Naive B cell (primary cell): ENCODE measurements at regions not wholly inside any gene's neighbourhood (a gene's known extent, or its start where the extent isn't known, plus 50 kb on each side); places are given as distances from the start of the nearest gene placed in this dataset.

Experiments
- ATAC-seq, 2 donors: fragments of 150-1000 bp; cut with Tn5 transposase; 2 replicates each; pipeline ENCODE4 v1.10.0; 2021; ENCODE audit warnings: low read depth in 2 of 2, mild to moderate bottlenecking in 2 of 2, moderate library complexity in 2 of 2
- DNase-seq: peaks from one replicate; pipeline ENCODE4 v3.0.0; 2022
- H3K27ac Mint-ChIP-seq, 6 donors: one replicate each; pipeline ENCODE4 v1.8.0; 2020 to 2022; ENCODE audit warnings: mild to moderate bottlenecking in 6 of 6, mixed read lengths in 6 of 6, moderate library complexity in 5 of 6, inconsistent platforms in 2 of 6
- H3K27me3 Mint-ChIP-seq, 3 donors: one replicate each; pipeline ENCODE4 v1.8.0; 2021 to 2022; ENCODE audit warnings: mixed read lengths in 3 of 3, mild to moderate bottlenecking in 1 of 3
- H3K36me3 Mint-ChIP-seq, 2 donors: one replicate each; pipeline ENCODE4 v1.8.0; 2020 to 2022; ENCODE audit warnings: mixed read lengths in 2 of 2, inconsistent platforms in 1 of 2, mild to moderate bottlenecking in 1 of 2
- H3K4me1 Mint-ChIP-seq, 3 donors: one replicate each; pipeline ENCODE4 v1.8.0; 2020 to 2022; ENCODE audit warnings: mixed read lengths in 3 of 3, inconsistent platforms in 1 of 3, mild to moderate bottlenecking in 1 of 3, moderate library complexity in 1 of 3
- H3K4me3 Mint-ChIP-seq, 8 donors: one replicate each; pipeline ENCODE4 v1.8.0; 2020 to 2022; ENCODE audit warnings: mild to moderate bottlenecking in 8 of 8, mixed read lengths in 8 of 8, moderate library complexity in 8 of 8, inconsistent platforms in 2 of 8
- H3K9me3 Mint-ChIP-seq, 7 donors: one replicate each; pipeline ENCODE4 v1.8.0; 2020 to 2022; ENCODE audit warnings: mixed read lengths in 7 of 7, mild to moderate bottlenecking in 5 of 7, inconsistent platforms in 2 of 7, moderate library complexity in 1 of 7

DNA sequence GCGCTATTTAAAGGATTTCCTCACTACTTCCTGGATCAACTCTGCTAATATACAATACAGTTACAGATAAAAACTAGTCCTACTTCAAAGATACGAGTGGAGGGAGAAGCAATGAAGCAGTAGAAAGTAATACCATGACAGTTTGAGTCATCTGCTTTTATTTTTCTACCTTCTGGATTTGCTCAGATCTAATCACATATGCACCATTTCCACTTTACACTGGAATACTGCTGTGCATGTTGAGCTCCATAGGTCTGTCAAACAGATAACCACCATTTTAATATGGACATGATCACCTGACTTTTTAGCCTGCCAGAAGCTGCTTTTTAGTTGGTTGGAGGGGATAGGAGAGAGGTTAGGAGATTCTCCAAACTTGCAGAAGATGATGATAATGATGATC, 92.5 kb downstream of the MMUT start:
- Mint-ChIP-seq H3K9me3 (peaks cover 0 to 26% (median 15%) of the 10 kb centered on the region in 7 donors), H3K4me1 (no peaks in the 10 kb centered on the region), H3K36me3 (peaks cover 0 to 3% of the 10 kb centered on the region in 2 donors), H3K27ac (peak overlapping the region in 1 of 6 donors; percentile 62), H3K4me3 (no peak overlapping the region), H3K27me3 (no peaks in the 10 kb centered on the region)
- DNase-seq (no peak), ATAC-seq (no peak)

DNA sequence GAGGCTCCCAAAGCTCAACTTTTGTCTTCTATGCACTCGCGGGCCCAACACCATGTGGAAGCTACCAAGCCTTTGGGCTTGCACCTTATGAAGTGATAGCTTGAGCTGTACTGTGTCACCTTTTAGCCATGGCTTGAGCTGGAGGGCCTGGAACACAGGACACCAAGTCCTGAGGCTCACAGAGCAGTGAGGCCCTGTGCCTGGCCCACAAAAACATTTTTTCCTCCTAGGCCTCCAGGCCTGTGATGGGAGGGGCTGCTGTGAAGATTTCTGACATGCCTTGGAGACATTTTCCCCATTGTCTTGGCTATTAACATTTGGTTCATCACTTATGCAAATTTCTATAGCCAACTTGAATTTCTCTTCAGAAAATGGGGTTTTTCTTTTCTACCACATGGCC, 96.5 kb downstream of the MMUT start:
- Mint-ChIP-seq H3K4me1 (no peaks in the 10 kb centered on the region), H3K36me3 (peaks cover 0 to 3% of the 10 kb centered on the region in 2 donors), H3K27me3 (no peaks in the 10 kb centered on the region), H3K9me3 (peaks cover 0 to 32% (median 17%) of the 10 kb centered on the region in 7 donors), H3K27ac (no peak overlapping the region), H3K4me3 (no peak overlapping the region)
- DNase-seq (no peak), ATAC-seq (no peak)

- DNase-seq (no peak), ATAC-seq (no peak)
- Mint-ChIP-seq H3K36me3 (no peaks in the 10 kb centered on the region), H3K27me3 (no peaks in the 10 kb centered on the region), H3K4me3 (no peak overlapping the region), H3K4me1 (no peaks in the 10 kb centered on the region), H3K9me3 (peaks cover 0 to 11% (median 5%) of the 10 kb centered on the region in 7 donors), H3K27ac (no peak overlapping the region)
Observed at GRCh38 chr6:49348561-49348960, 114.5 kb downstream of the MMUT start.

DNA sequence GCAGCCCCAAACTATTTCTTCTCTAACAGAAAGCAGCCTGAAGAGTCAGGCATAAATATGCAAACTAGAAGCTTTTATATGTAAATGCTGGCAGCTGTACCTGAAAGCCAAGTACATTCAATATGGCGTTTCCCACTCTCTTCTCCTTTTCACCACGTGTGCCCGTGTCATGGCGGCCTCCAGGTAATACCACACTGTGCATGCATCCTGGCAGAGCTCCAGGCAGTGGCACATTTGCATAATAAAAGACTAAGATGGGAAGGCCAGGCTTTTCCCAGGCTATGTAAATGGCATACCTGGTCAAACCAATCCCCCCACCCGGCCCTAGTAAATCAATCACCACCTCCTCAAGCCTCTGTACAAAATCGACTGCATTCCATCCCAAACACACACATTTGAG, 120.6 kb downstream of the MMUT start:
- H3K27ac Mint-ChIP-seq = no peak overlapping the region
- H3K27me3 Mint-ChIP-seq = no peaks in the 10 kb centered on the region
- DNase-seq (no peak), ATAC-seq (no peak)
- no peaks in the 10 kb centered on the region for H3K4me1 Mint-ChIP-seq
- H3K9me3 Mint-ChIP-seq = peaks cover 0 to 13% (median 6%) of the 10 kb centered on the region in 7 donors
- no peak overlapping the region for H3K4me3 Mint-ChIP-seq
- H3K36me3 Mint-ChIP-seq = no peaks in the 10 kb centered on the region

DNA sequence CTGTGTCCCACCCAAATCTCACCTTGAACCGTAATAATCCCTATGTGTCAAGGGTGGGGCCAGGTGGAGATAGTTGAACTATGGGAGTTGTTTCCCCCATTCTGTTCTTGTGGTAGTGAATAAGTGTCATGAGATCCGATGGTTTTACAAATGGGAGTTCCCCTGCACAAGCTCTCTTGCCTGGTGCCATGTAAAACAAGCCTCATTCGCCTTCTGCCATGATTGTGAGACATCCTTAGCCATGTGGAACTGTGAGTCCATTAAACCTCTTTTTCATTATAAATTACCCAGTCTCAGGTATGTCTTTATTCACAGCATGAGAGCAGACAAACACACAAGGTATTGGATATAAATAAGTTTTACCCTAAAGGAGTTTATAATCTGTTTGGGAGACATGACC, 121.2 kb downstream of the MMUT start:
- no peak for DNase-seq

DNA sequence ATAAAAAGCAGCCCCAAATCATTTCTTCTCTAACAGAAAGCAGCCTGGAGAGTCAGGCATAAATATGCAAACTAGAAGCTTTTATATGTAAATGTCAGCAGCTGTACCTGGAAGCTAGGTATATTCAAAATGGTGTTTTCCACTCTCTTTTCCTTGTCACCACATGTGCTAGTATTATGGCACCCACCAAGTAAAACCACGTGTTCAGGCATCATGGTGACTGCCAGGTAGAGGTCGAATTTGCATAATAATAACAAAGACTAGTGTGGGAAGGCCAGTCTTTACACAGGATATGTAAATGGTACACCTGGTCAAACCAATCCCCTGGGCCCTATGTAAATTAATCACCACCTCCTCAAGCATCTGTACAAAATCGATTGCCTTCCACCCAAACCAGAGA, 124.0 kb downstream of the MMUT start:
- Mint-ChIP-seq H3K4me1 (no peaks in the 10 kb centered on the region), H3K27me3 (no peaks in the 10 kb centered on the region), H3K36me3 (no peaks in the 10 kb centered on the region), H3K27ac (no peak overlapping the region), H3K9me3 (peaks cover 2 to 23% (median 13%) of the 10 kb centered on the region in 7 donors), H3K4me3 (no peak overlapping the region)
- DNase-seq = no peak
- ATAC-seq = no peak

More for the DNA sequence above, 121.2 kb downstream of the MMUT start:
- H3K27ac Mint-ChIP-seq = no peak overlapping the region
- no peak overlapping the region for H3K4me3 Mint-ChIP-seq
- no peak for ATAC-seq
- no peaks in the 10 kb centered on the region for H3K27me3 Mint-ChIP-seq
- H3K36me3 Mint-ChIP-seq = no peaks in the 10 kb centered on the region
- no peaks in the 10 kb centered on the region for H3K4me1 Mint-ChIP-seq
- H3K9me3 Mint-ChIP-seq = peaks cover 0 to 16% (median 6%) of the 10 kb centered on the region in 7 donors

GRCh38 chr6:49336514-49337131, 126.4 kb downstream of the MMUT start:
- no peak for ATAC-seq
- peaks cover 2 to 22% (median 11%) of the 10 kb centered on the region in 7 donors for H3K9me3 Mint-ChIP-seq
- no peaks in the 10 kb centered on the region for H3K4me1 Mint-ChIP-seq
- DNase-seq = no peak
- H3K27ac Mint-ChIP-seq = peak overlapping the region in 1 of 6 donors; percentile 30
- H3K4me3 Mint-ChIP-seq = no peak overlapping the region
- no peaks in the 10 kb centered on the region for H3K36me3 Mint-ChIP-seq
- no peaks in the 10 kb centered on the region for H3K27me3 Mint-ChIP-seq

- Mint-ChIP-seq H3K27ac (no peak overlapping the region), H3K36me3 (no peaks in the 10 kb centered on the region), H3K27me3 (peaks cover 0 to 4% (median 0%) of the 10 kb centered on the region in 3 donors), H3K9me3 (peaks cover 0 to 22% (median 6%) of the 10 kb centered on the region in 7 donors), H3K4me1 (no peaks in the 10 kb centered on the region), H3K4me3 (no peak overlapping the region)
- ATAC-seq = no peak
- no peak for DNase-seq
Observed at GRCh38 chr6:49333345-49334125, 129.5 kb downstream of the MMUT start.

- Mint-ChIP-seq H3K9me3 (peaks cover 0 to 22% (median 6%) of the 10 kb centered on the region in 7 donors), H3K4me3 (no peak overlapping the region), H3K4me1 (no peaks in the 10 kb centered on the region), H3K27me3 (peaks cover 0 to 4% (median 0%) of the 10 kb centered on the region in 3 donors), H3K36me3 (no peaks in the 10 kb centered on the region), H3K27ac (no peak overlapping the region)
- ATAC-seq (no peak), DNase-seq (no peak)
Observed at GRCh38 chr6:49332781-49333180, 130.3 kb downstream of the MMUT start.

GRCh38 chr6:49329186-49329585, 133.9 kb downstream of the MMUT start:
- H3K4me1 Mint-ChIP-seq = no peaks in the 10 kb centered on the region
- no peak overlapping the region for H3K4me3 Mint-ChIP-seq
- peaks cover 0 to 4% (median 0%) of the 10 kb centered on the region in 3 donors for H3K27me3 Mint-ChIP-seq
- no peak for DNase-seq
- H3K9me3 Mint-ChIP-seq = peaks cover 0 to 4% (median 0%) of the 10 kb centered on the region in 7 donors
- no peak overlapping the region for H3K27ac Mint-ChIP-seq
- ATAC-seq = no peak
- H3K36me3 Mint-ChIP-seq = no peaks in the 10 kb centered on the region

DNA sequence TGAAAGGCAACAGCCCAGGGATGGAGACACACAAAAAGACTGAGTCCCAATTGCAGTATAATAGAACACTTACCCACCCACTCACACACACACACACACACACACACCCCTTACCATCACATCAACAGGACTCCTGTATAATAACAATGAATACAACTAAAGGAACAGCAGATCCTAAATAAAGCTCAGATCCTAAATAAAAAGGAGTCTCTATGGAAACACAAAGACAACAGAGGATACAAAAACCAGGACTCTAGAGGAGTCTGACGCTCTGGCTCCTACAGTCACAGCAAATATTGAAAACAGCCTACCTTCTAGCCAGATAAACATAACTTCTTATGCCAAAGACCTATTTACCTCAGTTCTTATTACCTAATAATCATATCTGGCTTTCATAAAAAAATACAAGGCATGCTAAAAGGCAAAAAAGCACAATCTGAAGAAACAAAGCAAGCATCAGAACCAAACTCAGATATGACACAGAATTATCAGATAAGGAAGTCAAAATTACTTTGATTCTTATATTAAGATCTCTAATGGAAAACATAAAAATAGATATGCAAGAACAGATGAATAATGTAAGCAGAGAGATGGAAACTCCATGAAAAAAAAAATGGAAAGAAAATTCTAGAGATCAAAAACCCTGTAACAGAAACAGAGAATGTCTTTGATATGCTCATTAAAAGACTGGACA, 134.9 kb downstream of the MMUT start:
- H3K36me3 Mint-ChIP-seq = no peaks in the 10 kb centered on the region
- no peaks in the 10 kb centered on the region for H3K4me1 Mint-ChIP-seq
- no peak for ATAC-seq
- H3K27ac Mint-ChIP-seq = no peak overlapping the region
- peaks cover 0 to 4% (median 0%) of the 10 kb centered on the region in 7 donors for H3K9me3 Mint-ChIP-seq
- no peak overlapping the region for H3K4me3 Mint-ChIP-seq
- DNase-seq = no peak
- H3K27me3 Mint-ChIP-seq = peaks cover 0 to 4% (median 0%) of the 10 kb centered on the region in 3 donors

DNA sequence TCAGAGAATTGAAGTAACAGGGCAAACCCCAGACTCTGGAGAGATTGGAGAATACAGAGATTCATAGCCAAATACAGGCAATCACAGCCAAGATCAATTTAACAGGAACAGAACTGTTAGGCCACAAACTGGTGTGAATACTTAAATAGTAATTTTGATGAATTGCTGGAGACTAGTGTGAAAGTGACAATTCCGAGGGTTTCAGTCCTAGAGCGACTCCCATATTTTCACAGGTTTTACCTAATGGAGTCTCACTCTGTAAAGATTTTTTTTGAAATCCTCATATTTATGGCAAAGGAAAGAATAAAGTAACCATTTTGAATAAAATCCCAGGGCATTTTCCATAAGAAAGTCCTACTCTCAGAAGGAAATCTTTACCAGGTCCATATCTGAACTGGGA, 135.5 kb downstream of the MMUT start:
- no peak overlapping the region for H3K27ac Mint-ChIP-seq
- peaks cover 0 to 4% (median 0%) of the 10 kb centered on the region in 3 donors for H3K27me3 Mint-ChIP-seq
- no peak overlapping the region for H3K4me3 Mint-ChIP-seq
- no peak for ATAC-seq
- no peaks in the 10 kb centered on the region for H3K36me3 Mint-ChIP-seq
- no peaks in the 10 kb centered on the region for H3K4me1 Mint-ChIP-seq
- no peak for DNase-seq
- peaks cover 0 to 4% (median 0%) of the 10 kb centered on the region in 7 donors for H3K9me3 Mint-ChIP-seq

- ATAC-seq (no peak), DNase-seq (no peak)
- H3K9me3 Mint-ChIP-seq = peaks cover 0 to 4% (median 0%) of the 10 kb centered on the region in 7 donors
Observed at GRCh38 chr6:49327005-49327404, 136.0 kb downstream of the MMUT start.

More at GRCh38 chr6:49327005-49327404, 136.0 kb downstream of the MMUT start:
- H3K36me3 Mint-ChIP-seq = no peaks in the 10 kb centered on the region
- H3K4me1 Mint-ChIP-seq = no peaks in the 10 kb centered on the region
- no peak overlapping the region for H3K27ac Mint-ChIP-seq
- peaks cover 0 to 4% (median 0%) of the 10 kb centered on the region in 3 donors for H3K27me3 Mint-ChIP-seq
- no peak overlapping the region for H3K4me3 Mint-ChIP-seq
